ENCODE measurements at regions not wholly inside any gene's neighbourhood (a gene's known extent, or its start where the extent isn't known, plus 50 kb on each side); places are given as distances from the start of the nearest gene placed in this dataset.

- DNase-seq (ENCODE audit: low spot score), result no peak
These were observed 245.2 kb downstream of the KLF6 start for GRCh38 chr10:3539696-3540383.

- no peak for DNase-seq (ENCODE audit: low spot score)
These were observed 246.1 kb downstream of the KLF6 start for GRCh38 chr10:3538656-3539531.

- no peak for DNase-seq (ENCODE audit: low spot score)
These were observed 246.7 kb downstream of the KLF6 start for GRCh38 chr10:3538291-3538655.

GRCh38 chr10:3537518-3537917 is 247.5 kb downstream of the KLF6 start:
- DNase-seq (ENCODE audit: low spot score), result no peak

GRCh38 chr10:3535001-3535400 is 250.0 kb downstream of the KLF6 start:
- DNase-seq (ENCODE audit: low spot score), result no peak

- no peak for DNase-seq (ENCODE audit: low spot score)
These were observed 250.6 kb downstream of the KLF6 start for GRCh38 chr10:3534433-3534832.

GRCh38 chr10:3533296-3533695 is 251.7 kb downstream of the KLF6 start:
- DNase-seq (ENCODE audit: low spot score), result no peak

- DNase-seq (ENCODE audit: low spot score), result no peak
These were observed 252.4 kb downstream of the KLF6 start for GRCh38 chr10:3532644-3533043.

GRCh38 chr10:3531670-3532069 is 253.3 kb downstream of the KLF6 start:
- DNase-seq (ENCODE audit: low spot score), result no peak

- no peak for DNase-seq (ENCODE audit: low spot score)
These were observed 254.0 kb downstream of the KLF6 start for GRCh38 chr10:3530783-3531645.

GRCh38 chr10:3530346-3530745 is 254.7 kb downstream of the KLF6 start:
- DNase-seq (ENCODE audit: low spot score), result no peak

GRCh38 chr10:3529691-3530090 is 255.3 kb downstream of the KLF6 start:
- no peak for DNase-seq (ENCODE audit: low spot score)

GRCh38 chr10:3528823-3529403 is 256.1 kb downstream of the KLF6 start:
- DNase-seq (ENCODE audit: low spot score), result no peak

GRCh38 chr10:3528271-3528670 is 256.7 kb downstream of the KLF6 start:
- no peak for DNase-seq (ENCODE audit: low spot score)

- no peak for DNase-seq (ENCODE audit: low spot score)
These were observed 257.1 kb downstream of the KLF6 start for GRCh38 chr10:3527869-3528268.

GRCh38 chr10:3526727-3527501 is 258.1 kb downstream of the KLF6 start:
- DNase-seq (ENCODE audit: low spot score), result no peak

GRCh38 chr10:3525832-3526449 is 259.1 kb downstream of the KLF6 start:
- DNase-seq (ENCODE audit: low spot score), result no peak

- no peak for DNase-seq (ENCODE audit: low spot score)
These were observed 260.7 kb downstream of the KLF6 start for GRCh38 chr10:3524086-3524960.

- no peak for DNase-seq (ENCODE audit: low spot score)
These were observed 261.5 kb downstream of the KLF6 start for GRCh38 chr10:3523309-3524050.

Data from CD4-positive, alpha-beta T cell treated with Interleukin-15 for 4 hours (primary cell).